GM23338 (cell line): ENCODE measurements at regions not wholly inside any gene's neighbourhood (a gene's known extent, or its start where the extent isn't known, plus 50 kb on each side); places are given as distances from the start of the nearest gene placed in this dataset.
"Not testable (repeated sequence)": the region's sequence is repeated elsewhere in the genome, so short reads cannot be mapped to it uniquely, and the experiment has no call there.

Experiments
- CREB1 ChIP-seq: fragments of 250-450 bp; sonication (Bioruptor Pico); IDR thresholded peaks from 2 replicates; pipeline ENCODE4 v1.5.0; 2020; ENCODE audit warnings: low read depth, mild to moderate bottlenecking, moderate library complexity
- CTCF ChIP-seq, 2 experiments: fragments of 200-600 bp in 1 of 2; sonication (generic) in 1 of 2; conservative IDR thresholded peaks; 2 replicates each; pipeline versions ENCODE4 v1.5.1 to v1.6.1; 2016 to 2017; ENCODE audit warnings: antibody characterized with exemption in 2 of 2, low read depth in 2 of 2, mild to moderate bottlenecking in 2 of 2, moderate library complexity in 1 of 2
- EZH2 ChIP-seq: fragments of 200-600 bp; sonication (generic); IDR thresholded peaks from one replicate; pipeline ENCODE4 v1.8.0; 2017; ENCODE audit warnings: antibody characterized with exemption, mild to moderate bottlenecking, low read depth; ENCODE audit not compliant: unreplicated experiment
- EZH2phosphoT487 ChIP-seq: fragments of 200-600 bp; sonication (generic); IDR thresholded peaks from one replicate; pipeline ENCODE4 v1.8.1; 2018; ENCODE audit warnings: antibody characterized with exemption; ENCODE audit not compliant: unreplicated experiment

- TF ChIP-seq CTCF (conservative IDR thresholded peaks at IDR 0.05; ENCODE audit: low read depth in 2 of 2); CREB1 (CRISPR knock-in tag); EZH2phosphoT487; EZH2: not testable (repeated sequence)
Observed at GRCh38 chr7:39781557-39781956, 158.2 kb downstream of the RALA start.
